Activated B cell treated with CpG ODN at 0.5 μM for 24 hours (primary cell): ENCODE measurements at regions not wholly inside any gene's neighbourhood (a gene's known extent, or its start where the extent isn't known, plus 50 kb on each side); places are given as distances from the start of the nearest gene placed in this dataset.
A peak's percentile ranks its signal among the peaks of the same experiment; 100 is the strongest.

ENCODE experiments used
- ATAC-seq: fragments of 200-7000 bp; cut with Tn5 transposase; one replicate; pipeline ENCODE4 v1.10.0; 2021; ENCODE audit warnings: low read depth, mild to moderate bottlenecking, moderate library complexity
- CTCF ChIA-PET: fragments of 350-600 bp; sonication (Branson Sonifier 250); formaldehyde crosslinking; loops from one replicate; lab custom pipeline; 2021; ENCODE audit warnings: antibody characterized with exemption; lab: Charles Lee
- POLR2A ChIA-PET: fragments of 350-600 bp; sonication (Branson Sonifier 250); formaldehyde crosslinking; loops from one replicate; lab custom pipeline; 2021; ENCODE audit warnings: antibody characterized with exemption; lab: Charles Lee
- DNase-seq: peaks from one replicate; pipeline ENCODE4 v3.0.0; 2022
- H3K27ac Mint-ChIP-seq: one replicate; pipeline ENCODE4 v1.8.0; 2020; ENCODE audit warnings: mixed read lengths
- H3K27me3 Mint-ChIP-seq: one replicate; pipeline ENCODE4 v1.8.0; 2021; ENCODE audit warnings: mixed read lengths
- H3K36me3 Mint-ChIP-seq: one replicate; pipeline ENCODE4 v1.8.0; 2021; ENCODE audit warnings: low read depth, mixed read lengths
- H3K4me1 Mint-ChIP-seq: one replicate; pipeline ENCODE4 v1.8.0; 2021; ENCODE audit warnings: mixed read lengths
- H3K4me3 Mint-ChIP-seq: one replicate; pipeline ENCODE4 v1.8.0; 2020; ENCODE audit warnings: mild to moderate bottlenecking, mixed read lengths
- H3K9me3 Mint-ChIP-seq: one replicate; pipeline ENCODE4 v1.8.0; 2020; ENCODE audit warnings: mixed read lengths
- CTCF ChIP-seq: fragments of 200-600 bp; IDR thresholded peaks from one replicate; pipeline ENCODE4 v1.8.0; 2022; ENCODE audit warnings: antibody characterized with exemption, mild to moderate bottlenecking
- intact Hi-C: fragments of 100-400 bp; cut with micrococcal nuclease; formaldehyde crosslinking; loops from one replicate; pipeline ENCODE4 v1.15.1; 2024

GRCh38 chr5:158082696-158083287 lies 223.8 kb upstream of the CLINT1 start:
- no peaks in the 10 kb centered on the region for H3K9me3 Mint-ChIP-seq
- no peak for TF ChIP-seq CTCF
- H3K36me3 Mint-ChIP-seq = no peaks in the 10 kb centered on the region
- H3K27me3 Mint-ChIP-seq = peaks cover 2% of the 10 kb centered on the region
- H3K27ac Mint-ChIP-seq = no peak overlapping the region
- ChIA-PET POLR2A (no interaction called here), CTCF (interaction anchor here (1.6 kb wide), 1 partner anchor 7 kb away, joined by 13 read pairs; no protein-coding TSS in a partner anchor)
- intact Hi-C loops = no loop called here
- peaks cover 15% of the 10 kb centered on the region for H3K4me1 Mint-ChIP-seq
- DNase-seq = no peak
- no peak for ATAC-seq
- H3K4me3 Mint-ChIP-seq = no peak overlapping the region

GRCh38 chr5:158080112-158080511 lies 221.2 kb upstream of the CLINT1 start:
- DNase-seq (no peak), ATAC-seq (no peak)
- TF ChIP-seq CTCF = no peak
- Mint-ChIP-seq H3K4me3 (no peak overlapping the region), H3K27ac (no peak overlapping the region), H3K27me3 (peaks cover 1% of the 10 kb centered on the region), H3K9me3 (no peaks in the 10 kb centered on the region), H3K4me1 (peaks cover 20% of the 10 kb centered on the region), H3K36me3 (no peaks in the 10 kb centered on the region)
- POLR2A ChIA-PET = interaction anchor here (0.6 to 0.7 kb wide), 2 partner anchors 726 to 776 kb away, joined by 5 read pairs; no protein-coding TSS in a partner anchor
- intact Hi-C loops = no loop called here
- CTCF ChIA-PET = interaction anchor here (0.6 to 2.2 kb wide), 2 partner anchors 107 to 1027 kb away, joined by 3 to 8 read pairs; no protein-coding TSS in a partner anchor

GRCh38 chr5:158079097-158079496 lies 220.2 kb upstream of the CLINT1 start:
- H3K27ac Mint-ChIP-seq = peak overlapping the region; percentile 61
- intact Hi-C loops = loop anchor here (10.0 kb wide), 2 partner anchors 264 to 916 kb away; no protein-coding TSS in a partner anchor
- ChIA-PET POLR2A (interaction anchor here (0.7 kb wide), 1 partner anchor 31 kb away, joined by 3 read pairs; no protein-coding TSS in a partner anchor), CTCF (interaction anchor here (2.2 kb wide), 1 partner anchor 1028 kb away, joined by 8 read pairs; no protein-coding TSS in a partner anchor)
- no peak for TF ChIP-seq CTCF
- H3K27me3 Mint-ChIP-seq = peaks cover 2% of the 10 kb centered on the region
- DNase-seq (no peak), ATAC-seq (peak; percentile 41)
- peaks cover 20% of the 10 kb centered on the region for H3K4me1 Mint-ChIP-seq
- no peaks in the 10 kb centered on the region for H3K9me3 Mint-ChIP-seq
- H3K4me3 Mint-ChIP-seq = no peak overlapping the region
- no peaks in the 10 kb centered on the region for H3K36me3 Mint-ChIP-seq

GRCh38 chr5:158074992-158075769 lies 216.2 kb upstream of the CLINT1 start:
- ATAC-seq (peak; percentile 95), DNase-seq (peak; percentile 48)
- Mint-ChIP-seq H3K4me3 (peak overlapping the region; percentile 42), H3K4me1 (peaks cover 20% of the 10 kb centered on the region), H3K36me3 (no peaks in the 10 kb centered on the region), H3K27ac (peak overlapping the region; percentile 73), H3K27me3 (peaks cover 2% of the 10 kb centered on the region), H3K9me3 (no peaks in the 10 kb centered on the region)
- no peak for TF ChIP-seq CTCF
- CTCF ChIA-PET = interaction anchor here (0.6 to 3.9 kb wide), 53 partner anchors 9 to 1912 kb away, joined by 3 to 80 read pairs (median 4); no protein-coding TSS in a partner anchor
- POLR2A ChIA-PET = interaction anchor here (0.6 to 1.3 kb wide), 5 partner anchors 22 to 1057 kb away, joined by 3 to 13 read pairs (median 4); no protein-coding TSS in a partner anchor
- intact Hi-C loops = loop anchor here (1.0 to 10.0 kb wide), 7 partner anchors 100 to 1912 kb away; no protein-coding TSS in a partner anchor
